Heart right ventricle (tissue), 16 donors: ENCODE measurements at regions not wholly inside any gene's neighbourhood (a gene's known extent, or its start where the extent isn't known, plus 50 kb on each side); places are given as distances from the start of the nearest gene placed in this dataset.

Source experiments
- ATAC-seq, 8 donors: fragments of 200-7000 bp; cut with Tn5 transposase; one replicate each; pipeline ENCODE4 v1.9.1; 2020; ENCODE audit warnings: mild to moderate bottlenecking in 8 of 8, moderate library complexity in 8 of 8, moderate number of reproducible peaks in 1 of 8
- DNase-seq, 2 donors: peaks; one replicate each; pipeline ENCODE4 v3.0.0-alpha.2; 2020
- H3K27ac ChIP-seq, 10 donors: fragments of 200-600 bp; sonication (generic) in 2 of 10; one replicate each; pipeline versions ENCODE4 v1.5.0 to v1.8.0; 2020 to 2022; ENCODE audit warnings: mild to moderate bottlenecking in 3 of 10
- H3K27me3 ChIP-seq, 7 donors: fragments of 200-600 bp; one replicate each; pipeline ENCODE4 v1.8.0; 2021 to 2022; ENCODE audit warnings: mild to moderate bottlenecking in 2 of 7
- H3K36me3 ChIP-seq, 9 donors: fragments of 200-600 bp; sonication (generic) in 1 of 9; one replicate each; pipeline versions ENCODE4 v1.5.0 to v1.8.0; 2020 to 2022; ENCODE audit warnings: mild to moderate bottlenecking in 2 of 9
- H3K4me1 ChIP-seq, 9 donors: fragments of 200-600 bp; sonication (generic) in 1 of 9; one replicate each; pipeline versions ENCODE4 v1.5.0 to v1.8.0; 2020 to 2022; ENCODE audit warnings: mild to moderate bottlenecking in 4 of 9
- H3K4me3 ChIP-seq, 10 donors: fragments of 200-600 bp; sonication (generic) in 2 of 10; one replicate each; pipeline versions ENCODE4 v1.5.0 to v1.8.0; 2020 to 2022; ENCODE audit warnings: mild to moderate bottlenecking in 7 of 10, moderate library complexity in 2 of 10
- H3K9me3 ChIP-seq, 11 donors: fragments of 200-600 bp in 10 of 11; sonication (generic) in 2 of 11; one replicate each; pipeline versions ENCODE4 v1.5.0 to v1.8.0; 2013 to 2022; ENCODE audit warnings: mild to moderate bottlenecking in 2 of 11, control low read depth in 1 of 11, moderate library complexity in 1 of 11
- WGBS, 2 donors: extraction: QIAGEN DNeasy Blood & Tissue Kit; methylation state at CpG; one replicate each; pipeline ENCODE4 v1.1.7; 2013; ENCODE audit warnings: inconsistent platforms in 1 of 2; 5-methylcytosine and 5-hydroxymethylcytosine counted together
- intact Hi-C, 10 donors: fragments of 100-400 bp; cut with DNase I; formaldehyde crosslinking; loops; one replicate each; pipeline versions ENCODE4 v1.11.1 to v1.14.2; 2022
- TF ChIP-seq, protein P1 (sequence below), 9 donors: fragments of 200-600 bp; sonication (generic) in 2 of 9; IDR thresholded peaks; one replicate each; pipeline versions ENCODE4 v1.5.0 to v1.8.0; 2021 to 2022; ENCODE audit warnings: antibody characterized with exemption in 9 of 9, mild to moderate bottlenecking in 5 of 9, moderate library complexity in 1 of 9
- donor health status: Arrhythmogenic right ventricular cardiomyopathy.
- donor health status: ischemic (EF 13 %, LVEDD 7.1; RV severe dilation, severe dysfunction).
- donor health status: healthy with polysubstance abuse.
- donor health status: DM: no; HTN: yes; CAD: no.
- donor health status: DM: no; HTN: no; CAD: no.
- donor health status: ischemic (EF 25% LVEDD 6.9; RV normal size, moderate dysfunction).
- donor health status: ischemic (EF 25% LVEDD 5.7; RV mildly dilated, moderate dysfunction).
- donor health status: healthy.
- donor health status: DM: yes; HTN: yes; CAD: no.
- donor health status: Ischemic cardiomyopathy.
- donor health status: ischemic (EF 35%, LVEDD 5.7; RV mildly dilated, moderate dysfunction).
- donor health status: nonischemic (EF 11% LVEDD 7.7; RV severe dilation, severe dysfunction).
- donor health status: DM: yes; HTN: yes; CAD: no.
- donor health status: PGD.
- donor health status: ischemic (EF 29% LVEDD 5.4; RV normal size, mild dysfunction).
- donor health status: nonischemic (EF 23%, LVEDD 6.1; RV moderate dilation, normal function).

DNA sequence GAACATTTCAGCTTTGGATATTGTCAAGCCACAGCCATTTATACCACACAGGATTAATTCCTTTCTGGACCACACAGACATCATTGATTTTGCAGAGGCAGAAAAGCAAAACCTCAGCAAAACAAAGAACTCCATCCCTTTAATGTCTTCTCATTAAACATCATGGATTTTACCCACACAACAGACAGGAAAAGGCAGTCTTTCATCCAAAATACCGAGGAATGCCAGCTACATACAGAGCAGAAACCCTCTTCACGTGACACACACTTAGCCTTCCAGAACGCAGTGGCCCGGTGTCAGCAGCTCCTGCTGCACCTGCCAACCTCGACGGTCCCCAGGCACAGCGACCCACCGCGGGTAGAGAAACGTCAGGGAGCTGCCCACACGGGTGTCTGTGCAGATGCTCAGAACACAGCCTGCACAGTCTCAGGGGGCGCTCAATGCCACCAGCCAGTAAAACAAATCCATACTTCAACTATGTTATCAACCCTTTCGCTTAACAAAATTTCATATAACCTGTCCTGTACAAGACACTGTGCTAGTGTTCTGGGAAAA, 304.5 kb downstream of the EIPR1 start:
- Histone ChIP-seq H3K36me3 (no peaks in the 10 kb centered on the region), H3K9me3 (no peaks in the 10 kb centered on the region), H3K4me3 (no peak overlapping the region), H3K4me1 (peaks cover 0 to 10% (median 0%) of the 10 kb centered on the region in 9 donors), H3K27me3 (peaks cover 0 to 21% (median 0%) of the 10 kb centered on the region in 7 donors), H3K27ac (no peak overlapping the region)
- ATAC-seq (no peak), DNase-seq (no peak)
- intact Hi-C loops = no loop called here
- TF ChIP-seq, protein P1, sequence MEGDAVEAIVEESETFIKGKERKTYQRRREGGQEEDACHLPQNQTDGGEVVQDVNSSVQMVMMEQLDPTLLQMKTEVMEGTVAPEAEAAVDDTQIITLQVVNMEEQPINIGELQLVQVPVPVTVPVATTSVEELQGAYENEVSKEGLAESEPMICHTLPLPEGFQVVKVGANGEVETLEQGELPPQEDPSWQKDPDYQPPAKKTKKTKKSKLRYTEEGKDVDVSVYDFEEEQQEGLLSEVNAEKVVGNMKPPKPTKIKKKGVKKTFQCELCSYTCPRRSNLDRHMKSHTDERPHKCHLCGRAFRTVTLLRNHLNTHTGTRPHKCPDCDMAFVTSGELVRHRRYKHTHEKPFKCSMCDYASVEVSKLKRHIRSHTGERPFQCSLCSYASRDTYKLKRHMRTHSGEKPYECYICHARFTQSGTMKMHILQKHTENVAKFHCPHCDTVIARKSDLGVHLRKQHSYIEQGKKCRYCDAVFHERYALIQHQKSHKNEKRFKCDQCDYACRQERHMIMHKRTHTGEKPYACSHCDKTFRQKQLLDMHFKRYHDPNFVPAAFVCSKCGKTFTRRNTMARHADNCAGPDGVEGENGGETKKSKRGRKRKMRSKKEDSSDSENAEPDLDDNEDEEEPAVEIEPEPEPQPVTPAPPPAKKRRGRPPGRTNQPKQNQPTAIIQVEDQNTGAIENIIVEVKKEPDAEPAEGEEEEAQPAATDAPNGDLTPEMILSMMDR (IDR thresholded peaks at IDR 0.05) = no peak
- 53 to 56% methylated on average over 13 of the region's 13 CpGs for WGBS, 2 donors

DNA sequence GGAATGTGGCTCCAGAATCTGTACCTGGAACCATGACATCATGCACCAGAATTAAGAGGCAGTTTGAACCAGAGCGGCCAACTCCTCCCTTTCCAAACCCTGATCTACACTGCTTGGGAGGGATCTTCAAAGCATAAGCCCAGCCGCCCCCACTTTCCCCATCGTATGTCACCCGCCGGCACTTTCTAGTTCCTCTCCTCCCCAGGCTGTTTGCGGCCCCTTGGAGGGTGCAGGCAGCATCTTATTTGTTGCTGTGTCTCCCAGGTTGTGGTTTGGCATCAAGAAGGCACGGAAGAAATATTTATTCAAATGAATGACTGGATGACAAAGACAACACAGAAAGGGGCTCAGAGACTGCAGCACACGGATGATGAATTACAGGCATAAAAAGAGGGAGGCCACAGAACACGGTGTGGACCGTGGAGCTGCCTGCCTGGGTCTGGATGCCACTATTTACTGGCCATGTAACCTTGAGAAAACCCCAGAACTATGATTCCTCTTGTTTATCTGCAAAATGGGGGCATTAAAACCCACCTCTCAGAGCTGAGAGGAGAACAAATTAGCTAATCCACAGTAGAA, 305.8 kb downstream of the EIPR1 start:
- intact Hi-C loops = no loop called here
- Histone ChIP-seq H3K27me3 (peaks cover 0 to 24% (median 7%) of the 10 kb centered on the region in 7 donors), H3K27ac (no peak overlapping the region), H3K4me3 (no peak overlapping the region), H3K4me1 (peaks cover 0 to 8% (median 0%) of the 10 kb centered on the region in 9 donors), H3K9me3 (no peaks in the 10 kb centered on the region), H3K36me3 (no peaks in the 10 kb centered on the region)
- WGBS, 2 donors = 91 to 92% methylated on average over 10 of the region's 10 CpGs
- TF ChIP-seq, protein P1 (IDR thresholded peaks at IDR 0.05) = no peak
- DNase-seq (no peak), ATAC-seq (no peak)

DNA sequence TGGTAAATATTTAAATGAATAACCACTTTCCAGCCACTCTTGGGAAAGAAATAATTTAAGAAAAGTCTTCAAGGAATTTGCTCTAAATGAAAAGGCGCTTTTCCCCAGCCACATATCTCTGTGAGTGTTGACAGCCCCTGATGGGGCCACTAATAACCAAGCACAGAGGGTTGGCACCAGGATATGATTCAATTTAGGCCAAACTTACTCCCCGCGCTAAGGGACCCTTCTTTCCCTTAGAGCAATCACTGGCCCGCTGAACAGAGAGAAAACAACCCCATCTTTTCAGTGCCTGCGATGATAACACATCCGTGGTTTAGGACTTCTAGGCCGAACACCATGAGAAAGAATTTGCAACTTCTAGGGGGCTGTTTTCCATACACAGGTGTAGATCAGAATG, 310.8 kb downstream of the EIPR1 start:
- Histone ChIP-seq H3K36me3 (no peaks in the 10 kb centered on the region), H3K27me3 (peaks cover 0 to 21% (median 5%) of the 10 kb centered on the region in 7 donors), H3K9me3 (no peaks in the 10 kb centered on the region), H3K4me3 (no peak overlapping the region), H3K4me1 (no peaks in the 10 kb centered on the region), H3K27ac (no peak overlapping the region)
- no peak for ATAC-seq
- WGBS, 2 donors = 78 to 79% methylated on average over 7 of the region's 7 CpGs
- TF ChIP-seq, protein P1 (IDR thresholded peaks at IDR 0.05) = no peak
- no peak for DNase-seq
- intact Hi-C loops = no loop called here

DNA sequence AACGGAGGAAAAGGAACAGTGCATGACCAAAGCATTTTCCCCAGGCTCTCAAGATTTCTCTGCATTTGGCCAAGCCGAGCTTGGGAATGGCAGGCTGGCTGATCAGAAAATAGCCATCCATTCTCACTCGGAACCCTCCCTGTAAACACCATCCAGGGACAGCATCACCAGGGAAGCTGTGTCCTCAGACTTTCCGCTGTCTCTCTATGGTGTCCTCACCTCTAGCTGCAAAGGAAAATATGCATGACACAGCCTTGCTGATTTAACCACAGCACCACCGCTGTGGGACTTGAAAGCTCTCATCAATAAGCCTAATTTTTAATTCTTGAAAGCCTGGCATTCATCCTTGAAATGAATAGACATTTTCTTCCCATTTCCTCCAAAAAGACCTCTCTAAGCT, 311.7 kb downstream of the EIPR1 start:
- ATAC-seq = no peak
- H3K36me3 ChIP-seq = no peaks in the 10 kb centered on the region
- H3K9me3 ChIP-seq = no peaks in the 10 kb centered on the region
- WGBS, 2 donors = 59 to 60% methylated on average over 5 of the region's 5 CpGs
- no peak overlapping the region for H3K27ac ChIP-seq
- no peak for DNase-seq
- H3K27me3 ChIP-seq = peaks cover 0 to 20% (median 5%) of the 10 kb centered on the region in 7 donors
- H3K4me3 ChIP-seq = no peak overlapping the region
- TF ChIP-seq, protein P1 (IDR thresholded peaks at IDR 0.05) = no peak
- intact Hi-C loops = no loop called here
- no peaks in the 10 kb centered on the region for H3K4me1 ChIP-seq
